HCT116 (cell line): ENCODE measurements at regions not wholly inside any gene's neighbourhood (a gene's known extent, or its start where the extent isn't known, plus 50 kb on each side); places are given as distances from the start of the nearest gene placed in this dataset.

Source experiments
- ATAC-seq: fragments of 200-7000 bp; cut with Tn5 transposase; 2 replicates; pipeline ENCODE4 v1.9.1; 2020; ENCODE audit warnings: mild to moderate bottlenecking, moderate library complexity
- BruUV-seq: library from RNA; stranded (reverse); fragments of 400-500 nt; replicated peaks from 2 replicates; lab custom pipeline; 2021; lab: Mats Ljungman, UMichigan
- CTCF ChIA-PET: fragments of 300-600 bp; sonication (Branson Sonifier 250); formaldehyde crosslinking; loops from one replicate; lab custom pipeline; 2021; ENCODE audit warnings: antibody characterized with exemption; lab: Charles Lee
- POLR2A ChIA-PET: fragments of 300-600, 350-600 bp; sonication (Branson Sonifier 250); formaldehyde crosslinking; loops from one replicate; lab custom pipeline; 2021; ENCODE audit warnings: antibody characterized with exemption; lab: Charles Lee
- RAD21 ChIA-PET, 2 experiments: fragments of 300-600 bp; sonication (Branson Sonifier 250); formaldehyde crosslinking; loops; one replicate each; lab custom pipeline; 2023; ENCODE audit warnings: low total read pairs in 2 of 2; ENCODE audit not compliant: uncharacterized antibody in 2 of 2, unreplicated experiment in 2 of 2, low non-redundant PET in 1 of 2; lab: Charles Lee
- DNase-seq: peaks from one replicate; pipeline ENCODE4 v3.0.0-alpha.2; 2010; ENCODE audit warnings: low read depth, low spot score
- H2AFZ ChIP-seq: fragments of 200-600 bp; shearing (Covaris generic), sonication (generic); 2 replicates; pipeline ENCODE4 v1.6.1; 2017; ENCODE audit warnings: low read depth, mixed run types, mixed read lengths, antibody characterized with exemption, low read length; ENCODE audit not compliant: poor library complexity, severe bottlenecking
- H3K27ac ChIP-seq: 2 replicates; pipeline ENCODE4 v1.5.1; 2012; ENCODE audit warnings: low read depth, low read length
- H3K27me3 ChIP-seq: fragments of 200-600 bp; sonication (generic); 2 replicates; pipeline ENCODE4 v1.6.1; 2016; ENCODE audit warnings: mixed run types, low read length, mixed read lengths; ENCODE audit not compliant: insufficient read depth
- H3K36me3 ChIP-seq, 2 experiments: fragments of 200-500 bp in 1 of 2; fragments of 200-600 bp in 1 of 2; sonication (Bioruptor generic) in 1 of 2; sonication (generic) in 1 of 2; 2 replicates each; pipeline versions ENCODE4 v1.5.1 to v1.6.1; 2014 to 2016; ENCODE audit warnings: low read length in 2 of 2, inconsistent platforms in 1 of 2, mixed read lengths in 1 of 2, mixed run types in 1 of 2; ENCODE audit not compliant: insufficient read depth in 2 of 2, control insufficient read depth in 1 of 2
- H3K4me1 ChIP-seq, 2 experiments: fragments of 200-600 bp in 1 of 2; sonication (generic) in 1 of 2; 2 replicates each; pipeline versions ENCODE4 v1.5.1 to v1.6.1; 2012 to 2017; ENCODE audit warnings: low read length in 2 of 2, inconsistent platforms in 1 of 2, mild to moderate bottlenecking in 1 of 2, mixed read lengths in 1 of 2, mixed run types in 1 of 2, moderate library complexity in 1 of 2; ENCODE audit not compliant: insufficient read depth in 2 of 2, control insufficient read depth in 1 of 2
- H3K4me2 ChIP-seq: fragments of 200-600 bp; sonication (generic); 2 replicates; pipeline ENCODE4 v1.6.1; 2017; ENCODE audit warnings: mixed run types, low read length, mixed read lengths
- H3K4me3 ChIP-seq, 2 experiments: fragments of 200-600 bp in 1 of 2; sonication (generic) in 1 of 2; replicated peaks in 1 of 2; 2 replicates each; pipeline ENCODE4 v1.5.1; 2011 to 2016; ENCODE audit warnings: low read length in 2 of 2, control low read depth in 1 of 2, low read depth in 1 of 2, mild to moderate bottlenecking in 1 of 2, mixed read lengths in 1 of 2, mixed run types in 1 of 2
- H3K79me2 ChIP-seq: fragments of 200-600 bp; sonication (generic); 2 replicates; pipeline ENCODE4 v1.6.1; 2017; ENCODE audit warnings: mild to moderate bottlenecking, mixed run types, low read length, moderate library complexity, mixed read lengths; ENCODE audit not compliant: insufficient read depth
- H3K9ac ChIP-seq: fragments of 200-600 bp; sonication (generic); 2 replicates; pipeline ENCODE4 v1.6.1; 2016; ENCODE audit warnings: low read length, mixed read lengths
- H3K9me2 ChIP-seq: fragments of 200-600 bp; sonication (generic), shearing (Covaris generic); 2 replicates; pipeline ENCODE4 v1.6.1; 2017; ENCODE audit warnings: mixed run types, mild to moderate bottlenecking, moderate library complexity; ENCODE audit not compliant: insufficient read depth
- H3K9me3 ChIP-seq, 2 experiments: fragments of 200-500 bp in 1 of 2; fragments of 200-600 bp in 1 of 2; sonication (Bioruptor generic) in 1 of 2; sonication (generic) in 1 of 2; 2 replicates each; pipeline ENCODE4 v1.6.1; 2014 to 2017; ENCODE audit warnings: low read length in 2 of 2, mixed read lengths in 2 of 2, inconsistent platforms in 1 of 2, low read depth in 1 of 2, mild to moderate bottlenecking in 1 of 2, mixed run types in 1 of 2, moderate library complexity in 1 of 2; ENCODE audit not compliant: control insufficient read depth in 1 of 2, insufficient read depth in 1 of 2
- H4K20me1 ChIP-seq: fragments of 200-600 bp; sonication (generic), shearing (Covaris generic); 2 replicates; pipeline ENCODE4 v1.6.1; 2017; ENCODE audit warnings: mixed run types, mild to moderate bottlenecking, moderate library complexity; ENCODE audit not compliant: insufficient read depth
- CBX3 ChIP-seq: IDR thresholded peaks from 2 replicates; pipeline ENCODE4 v1.6.1; 2012; ENCODE audit warnings: low read depth
- CEBPB ChIP-seq: IDR thresholded peaks from 2 replicates; pipeline ENCODE4 v1.6.1; 2012; ENCODE audit warnings: low read depth
- ELF1 ChIP-seq: IDR thresholded peaks from 2 replicates; pipeline ENCODE4 v1.6.1; 2012; ENCODE audit warnings: low read depth, borderline replicate concordance
- EZH2phosphoT487 ChIP-seq: fragments of 200-600 bp; IDR thresholded peaks from 2 replicates; pipeline ENCODE4 v1.6.1; 2018; ENCODE audit warnings: antibody characterized with exemption, borderline replicate concordance
- FOSL1 ChIP-seq: IDR thresholded peaks from 2 replicates; pipeline ENCODE4 v1.6.1; 2012; ENCODE audit warnings: low read depth
- JUND ChIP-seq: IDR thresholded peaks from 2 replicates; pipeline ENCODE4 v1.6.1; 2012
- POLR2A ChIP-seq: IDR thresholded peaks from 2 replicates; pipeline ENCODE4 v1.7.0; 2011; ENCODE audit warnings: borderline replicate concordance; ENCODE audit not compliant: insufficient read depth, insufficient read length; ENCODE audit errors: extremely low read depth
- RAD21 ChIP-seq: IDR thresholded peaks from 2 replicates; pipeline ENCODE4 v1.6.1; 2012; ENCODE audit warnings: low read depth, mild to moderate bottlenecking
- SIN3A ChIP-seq: IDR thresholded peaks from 2 replicates; pipeline ENCODE4 v1.6.1; 2012; ENCODE audit warnings: low read depth
- SP1 ChIP-seq: IDR thresholded peaks from 2 replicates; pipeline ENCODE4 v1.6.1; 2012; ENCODE audit warnings: low read depth
- SRF ChIP-seq: IDR thresholded peaks from 2 replicates; pipeline ENCODE4 v1.6.1; 2012; ENCODE audit warnings: low read depth
- YY1 ChIP-seq: IDR thresholded peaks from 2 replicates; pipeline ENCODE4 v1.6.1; 2011; ENCODE audit warnings: low read length, low read depth, moderate library complexity, mild to moderate bottlenecking; ENCODE audit not compliant: insufficient replicate concordance; ENCODE audit errors: extremely low read depth
- ZBTB33 ChIP-seq: IDR thresholded peaks from 2 replicates; pipeline ENCODE4 v1.6.1; 2011; ENCODE audit warnings: mild to moderate bottlenecking, low read length, moderate library complexity; ENCODE audit not compliant: insufficient replicate concordance; ENCODE audit errors: extremely low read depth
- ZFX ChIP-seq: fragments of 450-650 bp; IDR thresholded peaks from 2 replicates; pipeline ENCODE4 v1.6.1; 2017
- ZNF274 ChIP-seq: fragments of 200-500 bp; sonication (Bioruptor generic); IDR thresholded peaks from 2 replicates; pipeline ENCODE4 v1.6.1; 2014; ENCODE audit warnings: mild to moderate bottlenecking, low read depth, low read length, inconsistent platforms
- intact Hi-C: fragments of 100-400 bp; cut with micrococcal nuclease; formaldehyde crosslinking; loops from 2 replicates; pipeline ENCODE4 v1.10.0; 2022
- TF ChIP-seq, protein P1 (sequence below): IDR thresholded peaks from 2 replicates; pipeline ENCODE4 v1.6.1; 2012
- TF ChIP-seq, protein P2 (sequence below), 3 experiments: fragments of 200-600 bp in 1 of 3; sonication (generic) in 1 of 3; IDR thresholded peaks in 2 of 3; conservative IDR thresholded peaks in 1 of 3; 2 replicates each; pipeline ENCODE4 v1.5.1; 2012 to 2017; ENCODE audit warnings: low read depth in 2 of 3, low read length in 2 of 3, antibody characterized with exemption in 1 of 3, borderline replicate concordance in 1 of 3, control low read depth in 1 of 3, mild to moderate bottlenecking in 1 of 3, mixed read lengths in 1 of 3, mixed run types in 1 of 3, moderate library complexity in 1 of 3; ENCODE audit not compliant: insufficient read depth in 1 of 3
- TF ChIP-seq, protein P3 (sequence below): IDR thresholded peaks from 2 replicates; pipeline ENCODE4 v1.6.1; 2012
- TF ChIP-seq, protein P4 (sequence below): IDR thresholded peaks from 2 replicates; pipeline ENCODE4 v1.6.1; 2012; ENCODE audit warnings: low read depth

DNA sequence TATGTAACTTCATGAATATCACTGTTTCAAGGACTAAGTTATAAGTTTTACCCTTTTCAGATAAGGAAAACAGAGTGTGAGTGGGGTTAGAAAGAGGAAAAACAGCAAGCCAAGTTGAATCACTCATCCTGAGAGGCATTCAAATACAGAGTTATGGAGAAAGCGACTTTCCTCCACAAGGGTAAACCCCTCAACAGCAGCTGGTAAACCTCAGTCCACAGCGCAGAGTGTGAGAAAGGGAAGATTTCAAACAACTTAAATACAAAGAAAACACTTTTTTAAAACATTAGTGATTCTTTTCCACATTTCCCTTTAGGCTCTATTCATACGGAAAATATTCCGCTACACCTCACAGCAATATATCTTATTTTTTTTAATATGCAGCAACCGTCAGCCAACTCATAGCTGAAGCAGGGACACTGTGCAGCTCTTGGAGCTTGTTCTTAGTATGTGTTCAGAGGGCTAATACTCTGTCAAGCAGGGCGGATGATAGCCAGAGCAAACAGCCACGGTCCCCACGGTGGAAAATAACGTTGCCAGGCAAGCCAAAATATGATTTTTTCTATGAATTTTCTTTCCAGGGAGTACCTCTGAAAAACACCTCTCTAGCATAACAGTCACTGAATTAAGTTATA, 488.9 kb upstream of the FAT1 start:
- RAD21 ChIA-PET = no interaction called here
- Histone ChIP-seq H3K4me1 (peaks cover 0 to 6% of the 10 kb centered on the region in 2 experiments; a peak in 1 of 4 replicates), H3K27me3 (no peaks in the 10 kb centered on the region), H3K9me2 (no peaks in the 10 kb centered on the region), H4K20me1 (no peaks in the 10 kb centered on the region), H3K4me2 (no peak overlapping the region), H3K36me3 (no peaks in the 10 kb centered on the region), H3K27ac (no peak overlapping the region), H3K79me2 (no peaks in the 10 kb centered on the region), H3K9ac (no peak overlapping the region), H3K9me3 (no peaks in the 10 kb centered on the region), H2AFZ (no peak overlapping the region), H3K4me3 (no peak overlapping the region)
- BruUV-seq = no TSS peak
- POLR2A ChIA-PET = no interaction called here
- no peak for ATAC-seq
- CTCF ChIA-PET = no interaction called here
- DNase-seq = no peak
- TF ChIP-seq RAD21 (no peak), POLR2A (no peak), JUND (no peak), ZNF274 (no peak), CBX3 (no peak), ELF1 (no peak), CEBPB (no peak), YY1 (no peak), SP1 (no peak), SRF (no peak), ZBTB33 (no peak), SIN3A (no peak), FOSL1 (no peak), ZFX (no peak), EZH2phosphoT487 (no peak)
- TF ChIP-seq, protein P1, sequence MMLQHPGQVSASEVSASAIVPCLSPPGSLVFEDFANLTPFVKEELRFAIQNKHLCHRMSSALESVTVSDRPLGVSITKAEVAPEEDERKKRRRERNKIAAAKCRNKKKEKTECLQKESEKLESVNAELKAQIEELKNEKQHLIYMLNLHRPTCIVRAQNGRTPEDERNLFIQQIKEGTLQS = no peak
- TF ChIP-seq, protein P2, sequence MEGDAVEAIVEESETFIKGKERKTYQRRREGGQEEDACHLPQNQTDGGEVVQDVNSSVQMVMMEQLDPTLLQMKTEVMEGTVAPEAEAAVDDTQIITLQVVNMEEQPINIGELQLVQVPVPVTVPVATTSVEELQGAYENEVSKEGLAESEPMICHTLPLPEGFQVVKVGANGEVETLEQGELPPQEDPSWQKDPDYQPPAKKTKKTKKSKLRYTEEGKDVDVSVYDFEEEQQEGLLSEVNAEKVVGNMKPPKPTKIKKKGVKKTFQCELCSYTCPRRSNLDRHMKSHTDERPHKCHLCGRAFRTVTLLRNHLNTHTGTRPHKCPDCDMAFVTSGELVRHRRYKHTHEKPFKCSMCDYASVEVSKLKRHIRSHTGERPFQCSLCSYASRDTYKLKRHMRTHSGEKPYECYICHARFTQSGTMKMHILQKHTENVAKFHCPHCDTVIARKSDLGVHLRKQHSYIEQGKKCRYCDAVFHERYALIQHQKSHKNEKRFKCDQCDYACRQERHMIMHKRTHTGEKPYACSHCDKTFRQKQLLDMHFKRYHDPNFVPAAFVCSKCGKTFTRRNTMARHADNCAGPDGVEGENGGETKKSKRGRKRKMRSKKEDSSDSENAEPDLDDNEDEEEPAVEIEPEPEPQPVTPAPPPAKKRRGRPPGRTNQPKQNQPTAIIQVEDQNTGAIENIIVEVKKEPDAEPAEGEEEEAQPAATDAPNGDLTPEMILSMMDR (IDR thresholded peaks at IDR 0.05 in 2 of 3, conservative IDR thresholded peaks at IDR 0.05 in 1 of 3; ENCODE audit: borderline replicate concordance in 1 of 3, insufficient read depth in 1 of 3, low read depth in 2 of 3, low read length in 2 of 3) = no peak
- TF ChIP-seq, protein P3, sequence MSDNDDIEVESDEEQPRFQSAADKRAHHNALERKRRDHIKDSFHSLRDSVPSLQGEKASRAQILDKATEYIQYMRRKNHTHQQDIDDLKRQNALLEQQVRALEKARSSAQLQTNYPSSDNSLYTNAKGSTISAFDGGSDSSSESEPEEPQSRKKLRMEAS = no peak
- TF ChIP-seq, protein P4, sequence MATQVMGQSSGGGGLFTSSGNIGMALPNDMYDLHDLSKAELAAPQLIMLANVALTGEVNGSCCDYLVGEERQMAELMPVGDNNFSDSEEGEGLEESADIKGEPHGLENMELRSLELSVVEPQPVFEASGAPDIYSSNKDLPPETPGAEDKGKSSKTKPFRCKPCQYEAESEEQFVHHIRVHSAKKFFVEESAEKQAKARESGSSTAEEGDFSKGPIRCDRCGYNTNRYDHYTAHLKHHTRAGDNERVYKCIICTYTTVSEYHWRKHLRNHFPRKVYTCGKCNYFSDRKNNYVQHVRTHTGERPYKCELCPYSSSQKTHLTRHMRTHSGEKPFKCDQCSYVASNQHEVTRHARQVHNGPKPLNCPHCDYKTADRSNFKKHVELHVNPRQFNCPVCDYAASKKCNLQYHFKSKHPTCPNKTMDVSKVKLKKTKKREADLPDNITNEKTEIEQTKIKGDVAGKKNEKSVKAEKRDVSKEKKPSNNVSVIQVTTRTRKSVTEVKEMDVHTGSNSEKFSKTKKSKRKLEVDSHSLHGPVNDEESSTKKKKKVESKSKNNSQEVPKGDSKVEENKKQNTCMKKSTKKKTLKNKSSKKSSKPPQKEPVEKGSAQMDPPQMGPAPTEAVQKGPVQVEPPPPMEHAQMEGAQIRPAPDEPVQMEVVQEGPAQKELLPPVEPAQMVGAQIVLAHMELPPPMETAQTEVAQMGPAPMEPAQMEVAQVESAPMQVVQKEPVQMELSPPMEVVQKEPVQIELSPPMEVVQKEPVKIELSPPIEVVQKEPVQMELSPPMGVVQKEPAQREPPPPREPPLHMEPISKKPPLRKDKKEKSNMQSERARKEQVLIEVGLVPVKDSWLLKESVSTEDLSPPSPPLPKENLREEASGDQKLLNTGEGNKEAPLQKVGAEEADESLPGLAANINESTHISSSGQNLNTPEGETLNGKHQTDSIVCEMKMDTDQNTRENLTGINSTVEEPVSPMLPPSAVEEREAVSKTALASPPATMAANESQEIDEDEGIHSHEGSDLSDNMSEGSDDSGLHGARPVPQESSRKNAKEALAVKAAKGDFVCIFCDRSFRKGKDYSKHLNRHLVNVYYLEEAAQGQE = no peak
- intact Hi-C loops = no loop called here
